Activated CD8-positive, alpha-beta memory T cell treated with anti-CD3 and anti-CD28 coated beads, Interleukin-2, amount 50 U/mL, for 1 hour (primary cell): ENCODE measurements at regions not wholly inside any gene's neighbourhood (a gene's known extent, or its start where the extent isn't known, plus 50 kb on each side); places are given as distances from the start of the nearest gene placed in this dataset.

Experiments used
- DNase-seq: peaks from one replicate; pipeline ENCODE4 v3.0.0-alpha.2; 2020; ENCODE audit errors: extremely low read depth

- DNase-seq = no peak
Observed at GRCh38 chr14:65250162-65250495, 147.8 kb upstream of the MAX start.

GRCh38 chr14:65251213-65251612, 148.9 kb upstream of the MAX start:
- DNase-seq = no peak

- no peak for DNase-seq
Observed at GRCh38 chr14:65252482-65253255, 150.4 kb upstream of the MAX start.

- no peak for DNase-seq
Observed at GRCh38 chr14:65255029-65255545, 152.8 kb upstream of the MAX start.

GRCh38 chr14:65255583-65256461, 153.5 kb upstream of the MAX start:
- DNase-seq = no peak

GRCh38 chr14:65256714-65257113, 154.4 kb upstream of the MAX start:
- DNase-seq = no peak

GRCh38 chr14:65257425-65257824, 155.1 kb upstream of the FUT8 start:
- no peak for DNase-seq

- DNase-seq = no peak
Observed at GRCh38 chr14:65258391-65258790, 154.1 kb upstream of the FUT8 start.

- DNase-seq = no peak
Observed at GRCh38 chr14:65259000-65259399, 153.5 kb upstream of the FUT8 start.

- DNase-seq = no peak
Observed at GRCh38 chr14:65260786-65261185, 151.7 kb upstream of the FUT8 start.

- DNase-seq = no peak
Observed at GRCh38 chr14:65261425-65261920, 151.1 kb upstream of the FUT8 start.

GRCh38 chr14:65261946-65262345, 150.6 kb upstream of the FUT8 start:
- no peak for DNase-seq

GRCh38 chr14:65263177-65263788, 149.2 kb upstream of the FUT8 start:
- no peak for DNase-seq

GRCh38 chr14:65267856-65268255, 144.7 kb upstream of the FUT8 start:
- DNase-seq = no peak

- DNase-seq = no peak
Observed at GRCh38 chr14:65268594-65268993, 143.9 kb upstream of the FUT8 start.

GRCh38 chr14:65269732-65270131, 142.8 kb upstream of the FUT8 start:
- no peak for DNase-seq

- DNase-seq = no peak
Observed at GRCh38 chr14:65277027-65277426, 135.5 kb upstream of the FUT8 start.

GRCh38 chr14:65277580-65278270, 134.8 kb upstream of the FUT8 start:
- no peak for DNase-seq

- DNase-seq = no peak
Observed at GRCh38 chr14:65278589-65278988, 133.9 kb upstream of the FUT8 start.

GRCh38 chr14:65279510-65279909, 133.0 kb upstream of the FUT8 start:
- no peak for DNase-seq

- DNase-seq = no peak
Observed at GRCh38 chr14:65279958-65280357, 132.6 kb upstream of the FUT8 start.

GRCh38 chr14:65280653-65281052, 131.9 kb upstream of the FUT8 start:
- DNase-seq = no peak
